Ovary (tissue), 3 donors: ENCODE measurements at regions not wholly inside any gene's neighbourhood (a gene's known extent, or its start where the extent isn't known, plus 50 kb on each side); places are given as distances from the start of the nearest gene placed in this dataset.

Experiments used
- CTCF ChIP-seq, 3 donors: fragments of 450-650 bp in 2 of 3; fragments of 200-600 bp in 1 of 3; IDR thresholded peaks; one replicate each; pipeline versions ENCODE4 v1.5.1 to v1.8.0; 2016 to 2022; ENCODE audit warnings: antibody characterized with exemption in 3 of 3, mild to moderate bottlenecking in 1 of 3
- EP300 ChIP-seq: sonication (generic); formaldehyde crosslinking; IDR thresholded peaks from one replicate; pipeline ENCODE4 v1.6.1; 2017; ENCODE audit warnings: antibody characterized with exemption
- POLR2A ChIP-seq: fragments of 450-650 bp; IDR thresholded peaks from one replicate; pipeline ENCODE4 v1.6.1; 2017; ENCODE audit warnings: antibody characterized with exemption, mild to moderate bottlenecking, moderate library complexity
- donor health status: DM: no; HTN: no; CAD: no.

- TF ChIP-seq POLR2A: no peak
- no peak for TF ChIP-seq CTCF (IDR thresholded peaks at IDR 0.05)
- no peak for TF ChIP-seq EP300
Observed at GRCh38 chr12:98296462-98297079, 218.8 kb upstream of the TMPO start.
